ENCODE measurements at regions not wholly inside any gene's neighbourhood (a gene's known extent, or its start where the extent isn't known, plus 50 kb on each side); places are given as distances from the start of the nearest gene placed in this dataset.
"Not testable (repeated sequence)": the region's sequence is repeated elsewhere in the genome, so short reads cannot be mapped to it uniquely, and the experiment has no call there.

DNA sequence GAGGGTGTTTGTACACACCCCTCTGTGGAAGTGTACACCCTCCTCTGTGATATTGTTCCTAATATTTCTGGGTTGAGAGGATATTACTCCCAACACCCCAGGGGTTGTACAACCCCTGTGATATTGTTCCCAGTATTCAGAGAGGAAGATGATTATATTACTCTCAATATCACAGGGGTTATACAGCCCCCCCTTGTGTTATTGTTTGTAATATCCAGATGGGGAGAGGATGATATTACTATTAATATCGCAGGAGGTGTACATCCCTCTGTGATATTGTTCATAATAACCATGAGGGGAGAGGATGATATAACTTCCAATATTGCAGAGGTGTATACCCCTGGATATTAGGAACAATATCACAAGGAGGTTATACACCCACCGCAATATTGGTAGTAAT, 566.1 kb upstream of the MIS18BP1 start:
- no peak for DNase-seq

DNA sequence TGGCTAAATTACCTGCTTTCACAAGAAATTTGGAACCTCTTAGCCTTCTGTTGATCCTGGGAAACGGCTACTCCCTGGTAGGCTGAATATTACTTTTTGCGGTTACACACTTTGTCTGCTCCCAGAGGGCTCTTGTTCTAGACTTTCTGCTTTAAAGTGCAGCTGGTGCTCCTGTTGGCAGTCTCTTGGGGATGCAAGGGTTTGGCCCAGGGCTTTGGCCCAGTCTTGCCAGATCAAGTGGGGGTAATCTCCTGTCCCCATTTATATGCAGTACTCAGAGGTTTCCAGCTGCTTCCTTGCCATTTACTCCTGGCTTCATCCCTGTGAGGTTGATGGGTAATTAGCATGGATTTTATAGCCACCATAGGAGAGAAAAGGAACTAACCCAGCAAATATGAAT, 558.2 kb upstream of the MIS18BP1 start:
- DNase-seq, result no peak

DNA sequence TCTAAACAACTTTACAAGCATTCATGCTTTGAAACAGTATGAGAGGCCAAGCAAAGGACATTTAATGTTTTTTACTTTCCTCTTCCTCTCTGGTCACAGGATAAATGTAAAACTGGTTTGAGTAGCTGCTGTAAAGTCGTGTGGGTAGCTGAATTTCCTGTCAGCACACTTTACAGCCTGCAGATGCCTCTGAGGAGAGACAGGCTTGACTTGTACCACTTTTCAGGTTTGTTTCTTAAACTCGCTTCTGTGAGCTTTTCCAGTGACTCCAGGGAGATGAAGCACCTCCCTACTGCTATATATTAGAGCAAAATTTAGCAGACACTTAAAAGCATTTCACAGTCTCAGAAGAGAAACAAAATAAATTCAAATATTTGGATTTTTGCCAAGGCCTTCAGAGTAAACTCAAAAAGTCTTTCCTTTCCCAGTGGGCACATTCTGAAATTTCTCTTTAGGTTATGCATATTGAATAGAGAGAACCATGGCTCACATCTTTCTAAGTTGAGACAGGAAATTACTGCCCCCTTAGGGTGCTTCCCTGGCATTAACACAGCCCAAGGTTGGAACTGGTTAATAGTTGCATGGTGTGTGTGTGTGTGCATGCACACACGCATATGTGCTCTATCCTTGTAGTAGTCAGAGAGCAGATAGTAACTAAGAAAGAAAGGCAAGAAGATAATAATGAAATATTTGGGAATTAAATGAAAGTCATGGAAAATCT, 557.3 kb upstream of the MIS18BP1 start:
- DNase-seq, result no peak

DNA sequence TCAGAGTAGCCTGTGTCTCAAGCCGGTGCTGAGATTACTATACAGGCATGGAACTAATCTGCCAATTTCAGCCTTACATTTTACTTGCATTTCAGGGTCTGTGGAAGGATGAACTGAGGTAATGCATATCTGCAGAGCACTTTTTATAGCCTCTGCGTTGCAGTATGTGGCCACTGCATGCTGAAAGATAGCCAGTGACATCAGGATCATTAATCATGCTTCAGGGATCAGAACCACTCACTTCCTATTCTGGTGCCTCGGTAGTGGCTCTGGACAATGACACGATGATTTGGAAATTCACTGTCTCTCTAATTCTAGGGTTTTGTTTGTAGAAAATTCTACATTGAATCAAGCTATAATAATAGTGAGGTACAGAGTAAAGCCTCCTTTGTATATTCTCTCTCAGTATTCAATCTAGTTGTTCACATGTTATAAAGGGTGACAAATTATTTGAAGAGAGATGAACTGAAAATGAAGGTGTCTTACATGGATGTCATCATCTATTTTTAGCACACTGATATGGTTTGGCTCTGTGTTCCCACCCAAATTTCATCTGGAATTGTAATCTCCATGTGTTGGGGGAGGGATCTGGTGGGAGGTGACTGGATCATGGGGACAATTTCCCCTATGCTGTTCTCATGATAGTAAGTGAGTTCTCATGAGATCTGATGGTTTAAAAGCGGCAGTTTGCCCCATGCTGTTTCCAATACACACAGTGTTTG, 554.3 kb upstream of the MIS18BP1 start:
- no peak for DNase-seq

DNA sequence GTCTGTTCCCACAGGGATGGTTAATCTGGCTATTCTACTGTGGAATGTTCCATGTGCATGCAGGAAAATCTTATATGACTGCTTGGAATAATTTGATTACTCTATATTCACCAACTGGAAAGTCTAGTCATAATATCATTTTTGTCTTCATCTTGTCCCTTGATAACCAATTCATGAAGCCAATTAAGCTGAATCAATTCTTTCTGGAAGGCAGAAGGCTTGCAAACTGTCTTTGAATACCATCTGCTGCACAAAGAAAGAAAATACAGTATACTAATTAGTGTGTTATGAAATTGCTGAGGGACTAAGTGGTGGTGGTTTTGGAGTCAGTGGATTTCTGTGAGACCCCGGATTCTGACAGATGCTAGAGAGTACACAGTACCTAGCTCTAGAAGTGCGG, 546.5 kb upstream of the MIS18BP1 start:
- DNase-seq, result no peak

DNA sequence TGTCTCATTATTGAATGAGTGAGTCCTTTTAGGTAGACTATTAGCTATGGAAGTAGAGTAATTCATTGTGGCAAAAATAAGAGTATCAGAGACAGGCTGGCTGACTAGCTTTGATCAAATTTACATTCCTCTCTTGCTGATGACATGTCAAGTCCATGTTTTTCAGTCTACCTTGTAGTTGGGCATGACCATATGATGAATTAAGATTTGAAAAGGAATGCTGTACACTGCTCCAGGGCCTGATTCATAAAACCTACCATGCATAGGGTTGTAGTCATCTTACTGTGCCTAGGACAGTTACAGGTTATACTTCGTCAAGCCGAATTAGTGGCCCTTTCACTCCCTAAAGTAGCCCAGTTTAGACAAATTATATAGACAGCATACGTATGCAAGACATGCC, 545.7 kb upstream of the MIS18BP1 start:
- DNase-seq, result no peak

DNA sequence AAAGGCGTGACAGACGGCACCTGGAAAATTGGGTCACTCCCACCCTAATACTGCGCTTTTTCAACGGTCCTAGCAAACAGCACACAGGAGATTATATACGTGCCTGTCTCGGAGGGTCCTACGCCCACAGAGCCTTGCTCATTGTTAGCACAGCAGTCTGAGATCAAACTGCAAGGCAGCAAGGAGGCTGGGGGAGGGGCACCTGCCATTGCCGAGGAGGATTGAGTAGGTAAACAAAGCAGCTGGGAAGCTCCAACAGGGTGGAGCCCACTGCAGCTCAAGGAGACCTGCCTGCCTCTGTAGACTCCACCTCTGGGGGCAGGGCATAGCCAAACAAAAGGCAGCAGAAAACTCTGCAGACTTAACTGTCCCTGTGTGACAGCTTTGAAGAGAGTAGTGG, 543.0 kb upstream of the MIS18BP1 start:
- not testable (repeated sequence) for DNase-seq

DNA sequence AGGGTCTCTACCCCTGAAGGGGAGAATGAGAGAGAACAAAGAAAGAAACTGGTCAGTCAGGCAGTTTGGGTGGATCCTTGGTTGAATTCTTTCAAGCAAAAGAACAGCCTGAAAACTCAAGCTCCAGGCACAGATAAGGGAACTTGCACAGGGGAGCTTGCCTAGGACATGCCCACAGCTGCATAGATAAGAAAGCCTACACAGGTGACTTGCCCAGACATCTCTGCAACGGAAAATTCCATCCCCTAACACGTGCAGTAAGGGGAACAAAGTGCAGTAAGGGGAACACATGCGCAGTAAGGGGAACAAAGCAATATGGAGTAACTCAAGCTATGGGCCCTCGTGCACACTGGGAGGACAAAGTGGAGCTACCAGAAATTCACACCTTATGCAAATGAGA, 540.1 kb upstream of the MIS18BP1 start:
- DNase-seq, result no peak

DNA sequence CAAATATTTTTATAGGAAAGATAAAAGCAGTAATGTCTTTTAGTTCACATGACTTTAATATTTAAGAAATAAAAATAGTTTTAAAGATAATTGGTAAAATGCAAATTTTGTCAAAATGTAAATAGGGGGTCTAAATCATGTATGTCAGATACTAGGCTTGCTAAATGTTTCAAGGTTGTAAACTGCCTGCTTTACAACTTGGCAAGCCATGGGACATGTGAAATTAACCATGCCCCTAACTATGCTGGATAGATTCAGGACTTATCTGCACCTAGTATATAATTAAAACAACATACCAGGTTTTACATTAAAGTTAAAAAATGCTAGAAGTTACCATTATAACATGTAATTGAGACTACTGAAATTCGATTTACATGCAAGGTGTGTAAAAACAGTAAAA, 537.3 kb upstream of the MIS18BP1 start:
- DNase-seq, result no peak

DNA sequence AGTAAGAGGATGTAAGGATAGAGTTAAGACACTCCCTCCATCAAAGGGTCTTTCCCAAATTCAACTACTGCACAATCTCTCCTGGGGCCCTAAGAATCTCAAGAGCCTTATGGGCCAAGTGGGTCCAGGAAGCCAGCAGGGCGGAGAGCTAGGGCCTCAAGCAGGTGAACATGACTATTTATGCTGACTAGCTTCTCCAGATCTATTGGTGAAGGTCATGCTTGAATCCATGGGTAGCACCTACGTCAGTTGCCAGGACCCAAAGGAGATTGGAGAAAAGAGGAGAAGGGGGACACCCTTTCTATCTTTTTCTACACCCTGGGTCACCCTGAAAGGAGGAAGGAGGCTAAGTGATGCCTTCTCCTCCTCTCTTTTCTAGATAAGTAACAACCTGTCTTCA, 534.2 kb upstream of the MIS18BP1 start:
- no peak for DNase-seq

DNA sequence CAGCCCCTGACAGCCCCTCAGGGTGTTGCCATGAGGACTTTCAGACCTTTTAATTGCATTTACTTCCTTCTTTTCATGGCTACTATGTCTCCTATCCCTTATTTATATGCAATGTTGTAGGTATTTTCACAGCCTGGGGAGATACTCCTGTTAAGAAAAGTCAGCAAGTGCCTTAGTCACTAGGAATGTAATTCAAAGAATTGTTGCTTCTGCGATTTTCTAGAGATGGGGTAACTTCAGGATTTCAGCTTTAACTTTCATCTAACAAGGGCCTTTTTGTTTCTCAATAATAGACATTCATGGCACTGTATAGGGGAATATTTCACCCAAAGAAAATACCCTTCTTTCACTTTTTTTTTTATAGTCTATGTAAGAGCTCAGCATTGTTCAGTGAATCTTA, 533.3 kb upstream of the MIS18BP1 start:
- DNase-seq, result no peak

DNA sequence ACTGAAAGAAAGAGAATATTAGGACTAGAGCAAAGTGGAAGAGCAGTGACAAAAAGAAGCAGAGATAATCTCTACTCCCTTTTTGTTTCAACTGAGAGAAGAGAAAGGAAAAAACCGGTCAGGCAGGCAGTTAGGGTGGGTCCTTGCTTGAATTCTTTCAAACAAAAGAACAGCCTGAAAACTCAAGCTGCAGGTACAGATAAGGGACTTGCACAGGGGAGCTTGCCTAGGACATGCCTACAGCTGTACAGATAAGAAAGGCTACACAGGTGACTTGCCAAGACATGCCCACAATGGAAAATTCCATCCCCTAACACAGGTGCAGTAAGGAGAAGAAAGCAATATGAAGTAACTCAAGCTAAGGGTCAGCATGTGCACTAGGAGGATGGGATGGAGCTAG, 532.2 kb upstream of the MIS18BP1 start:
- no peak for DNase-seq

DNA sequence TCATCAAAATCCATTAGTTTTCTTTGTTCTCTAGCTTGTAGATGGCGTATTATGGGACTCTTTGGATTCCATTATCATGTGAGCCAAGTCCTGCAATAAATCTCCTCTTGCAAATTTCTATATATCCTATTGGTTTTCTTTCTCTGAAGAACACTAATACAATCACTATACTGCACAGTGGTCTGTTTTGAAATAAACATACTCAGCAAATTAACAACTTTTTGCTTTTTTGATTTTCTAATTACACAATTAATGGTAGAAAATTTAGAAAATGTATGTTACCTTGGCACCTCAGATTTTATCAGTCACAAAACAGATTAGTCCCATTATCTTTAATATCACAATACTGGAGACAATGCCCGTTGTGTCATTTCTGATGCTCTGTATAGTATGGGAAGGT, 513.2 kb upstream of the MIS18BP1 start:
- DNase-seq, result no peak

DNA sequence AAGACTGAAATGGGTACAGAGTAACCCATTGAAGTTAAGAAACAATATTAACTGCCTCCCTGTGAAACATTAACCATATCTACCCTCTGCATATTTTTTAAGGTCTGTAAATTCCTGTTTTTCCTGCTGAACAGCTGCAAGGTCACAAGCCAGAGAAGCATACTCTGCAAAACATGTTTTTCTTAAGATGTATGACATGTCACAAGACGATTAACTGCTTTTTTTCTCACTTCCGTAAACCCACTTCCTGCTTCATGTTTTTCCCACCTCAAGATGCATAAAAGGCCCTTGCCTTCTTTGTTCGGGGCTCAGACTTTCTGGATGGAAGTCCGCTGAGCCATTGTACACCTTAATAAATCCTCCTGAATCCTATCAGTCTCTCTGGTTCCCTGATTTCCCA, 504.7 kb upstream of the MIS18BP1 start:
- DNase-seq, result no peak

DNA sequence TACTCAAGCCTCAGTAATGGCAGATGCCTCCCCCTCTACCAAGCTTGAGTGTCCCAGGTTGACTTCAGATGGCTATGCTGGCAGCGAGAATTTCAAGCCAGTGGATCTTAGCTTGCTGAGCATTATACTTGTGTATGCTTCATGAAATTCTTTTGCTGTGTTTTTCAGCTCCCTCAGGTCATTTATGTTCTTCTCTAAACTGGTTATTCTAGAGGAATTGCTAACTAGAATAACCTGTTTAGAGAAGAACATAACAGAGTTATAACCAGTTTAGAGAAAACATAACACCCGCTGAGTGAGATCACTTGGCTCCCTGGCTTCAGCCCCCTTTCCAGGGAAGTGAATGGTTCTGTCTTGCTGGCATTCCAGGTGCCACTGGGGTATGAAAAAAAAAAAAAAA, 503.4 kb upstream of the MIS18BP1 start:
- DNase-seq, result not testable (repeated sequence)

DNA sequence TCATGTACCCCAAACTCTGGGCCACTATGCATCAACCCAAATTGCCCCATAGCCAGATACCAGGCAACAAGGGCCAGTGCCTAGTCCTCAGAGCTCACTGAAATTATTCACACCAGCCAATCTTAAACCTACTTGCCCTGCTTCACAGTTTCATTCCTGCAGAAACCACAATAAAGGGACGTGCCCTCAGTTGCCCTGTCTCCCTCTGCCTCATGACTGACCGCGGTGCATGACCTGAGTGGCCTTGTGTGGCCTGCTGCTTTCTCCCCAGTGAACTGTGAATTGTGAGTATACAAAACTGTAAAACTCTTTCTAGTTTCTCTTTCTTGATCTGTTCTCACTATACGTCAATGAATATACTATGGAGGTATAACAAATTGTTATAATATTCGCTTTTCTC, 490.9 kb upstream of the MIS18BP1 start:
- no peak for DNase-seq

DNA sequence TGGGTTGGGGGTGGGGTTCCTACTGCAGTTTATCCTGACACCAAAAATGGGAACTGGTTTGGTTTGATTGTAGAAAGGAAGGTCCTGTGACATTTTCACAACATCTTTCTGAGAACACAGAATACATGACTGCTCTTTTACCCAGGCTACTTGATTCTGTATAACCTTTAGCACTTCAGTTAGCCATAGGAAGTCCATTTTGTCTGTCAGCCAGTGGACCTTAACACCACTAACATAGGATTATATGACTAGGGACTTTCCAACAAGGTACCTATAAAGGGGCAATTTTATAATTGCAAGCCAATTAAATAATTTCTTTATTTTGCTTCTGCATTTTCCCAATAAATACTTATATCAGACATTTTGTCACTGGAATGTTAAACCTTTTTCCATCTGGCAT, 489.2 kb upstream of the MIS18BP1 start:
- DNase-seq, result no peak

DNA sequence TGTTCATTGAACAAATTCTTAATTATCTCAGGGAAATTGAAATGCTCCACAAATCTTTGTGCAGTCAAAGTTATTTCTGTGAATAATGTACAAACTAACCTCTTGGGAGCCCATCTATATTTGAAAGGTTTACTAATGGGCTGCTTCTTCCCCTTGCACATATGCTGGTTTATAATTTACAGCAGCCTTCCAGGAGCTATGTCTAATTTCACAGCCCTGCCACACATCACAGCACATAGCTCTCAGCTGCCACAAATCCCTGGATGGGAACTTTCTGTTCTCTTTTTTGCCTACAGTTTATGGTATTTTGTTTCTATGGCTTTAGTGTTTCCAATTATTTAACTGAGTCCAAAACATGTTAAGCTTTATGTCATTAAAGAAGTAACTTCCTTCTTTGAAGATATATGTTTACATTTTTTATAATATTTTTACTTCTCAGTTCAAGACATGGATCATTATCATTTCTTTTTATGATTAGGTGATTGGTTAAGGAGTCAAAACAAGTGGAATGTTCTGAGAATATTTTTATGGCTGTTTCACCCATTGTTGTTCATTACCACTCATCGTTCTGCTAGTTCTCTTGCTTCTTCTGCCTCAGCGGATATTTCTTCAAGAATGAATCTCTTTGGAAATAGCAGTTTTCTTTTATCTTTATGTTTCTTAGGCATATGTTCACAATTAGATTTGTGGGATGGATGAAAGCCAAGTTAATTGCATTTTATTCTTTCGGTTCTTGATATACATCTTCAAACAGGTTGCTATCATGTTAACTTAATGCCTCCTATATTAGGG, 475.6 kb upstream of the MIS18BP1 start:
- DNase-seq, result no peak

DNA sequence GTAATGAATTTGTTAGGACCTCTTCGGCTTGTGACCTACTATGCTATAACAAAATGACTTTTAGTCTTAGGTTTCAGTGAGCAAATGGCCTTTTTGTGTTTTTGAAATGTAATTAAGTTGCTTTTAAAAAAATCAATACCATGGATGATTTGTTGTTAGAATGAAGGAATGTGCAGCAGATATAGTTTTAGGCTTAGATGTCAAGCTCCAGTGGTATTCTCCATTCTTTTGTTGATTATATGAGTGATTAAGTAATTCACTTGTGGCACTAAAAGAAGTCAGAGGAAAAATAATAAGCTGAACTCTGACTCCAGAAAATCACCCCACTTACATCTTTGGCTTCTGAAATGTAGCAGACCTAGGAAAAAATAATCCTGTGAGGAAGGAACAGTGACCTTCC, 474.1 kb upstream of the MIS18BP1 start:
- no peak for DNase-seq

DNA sequence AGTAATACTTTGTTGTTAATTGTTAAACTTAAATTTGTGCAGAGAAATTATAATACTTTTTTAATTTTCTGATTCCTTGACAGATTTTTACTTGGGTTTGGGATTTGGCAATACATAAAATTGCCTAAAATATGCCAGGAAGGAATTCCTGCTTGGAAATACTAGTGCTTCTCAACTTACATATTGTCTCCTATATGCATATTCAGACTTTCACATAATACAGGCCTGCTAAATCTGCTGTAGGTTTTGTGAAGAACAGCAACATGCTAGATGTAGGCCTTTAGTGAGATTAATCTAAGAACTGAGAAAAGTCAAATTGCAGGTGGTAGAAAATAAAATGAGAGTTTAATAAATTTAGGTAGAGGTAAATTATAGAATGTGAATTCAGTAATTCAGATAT, 468.5 kb upstream of the MIS18BP1 start:
- no peak for DNase-seq

DNA sequence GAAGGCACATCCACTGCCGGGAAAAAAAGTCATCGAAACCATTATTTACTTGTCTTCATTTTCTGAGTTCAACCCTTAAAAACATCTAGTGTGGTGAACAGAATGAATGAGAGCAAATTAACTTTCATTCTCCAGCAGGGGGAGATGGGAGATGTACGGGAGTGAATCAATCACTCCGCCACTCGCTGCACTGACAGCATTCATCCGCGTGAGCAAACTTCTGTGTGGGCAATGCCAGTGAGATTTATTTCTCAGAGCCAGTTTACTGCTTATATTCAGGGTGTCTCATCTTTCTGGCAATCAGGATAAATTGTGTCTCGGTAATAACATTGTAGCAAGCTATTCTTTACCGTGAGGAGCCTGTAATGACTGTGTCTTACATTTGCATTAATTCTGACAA, 463.6 kb upstream of the MIS18BP1 start:
- peak; percentile 4 for DNase-seq

DNA sequence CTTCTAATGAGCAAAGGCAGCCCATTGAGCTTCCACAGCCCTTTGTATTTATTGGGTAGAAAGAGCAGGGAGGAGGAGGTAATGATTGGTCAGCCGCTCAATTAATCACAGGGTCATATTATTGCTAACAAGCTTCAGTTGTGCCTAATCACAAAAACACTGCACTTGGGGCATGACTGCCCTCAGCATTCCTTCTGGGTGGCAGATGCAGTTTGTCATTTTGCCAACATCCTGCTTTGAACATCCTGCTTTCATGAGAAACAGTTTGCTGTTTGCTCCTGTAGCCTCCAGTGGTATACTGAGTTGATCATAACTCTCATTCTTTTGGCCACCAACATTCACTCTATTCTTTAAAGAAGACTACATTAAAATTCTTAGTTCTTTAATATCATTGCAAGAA, 462.9 kb upstream of the MIS18BP1 start:
- DNase-seq, result no peak

DNA sequence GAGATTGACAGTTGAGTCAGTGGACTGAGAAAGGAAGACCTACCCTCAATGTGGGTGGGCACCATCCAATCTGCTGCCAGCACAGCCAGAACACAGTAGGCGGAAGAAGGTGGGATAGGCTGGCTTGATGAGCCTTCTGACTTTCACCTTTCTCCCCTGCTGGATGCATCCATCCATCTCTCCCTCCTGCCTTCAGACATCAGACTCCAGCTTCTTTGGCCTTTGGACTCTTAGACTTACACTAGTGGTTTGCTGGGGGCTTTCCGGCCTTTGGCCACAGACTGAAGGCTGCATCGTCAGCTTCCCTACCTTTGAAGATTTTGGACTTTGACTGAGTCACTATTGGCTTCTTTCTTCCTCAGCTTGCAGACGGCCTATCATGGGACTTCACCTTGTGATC, 456.5 kb upstream of the MIS18BP1 start:
- no peak for DNase-seq

DNA sequence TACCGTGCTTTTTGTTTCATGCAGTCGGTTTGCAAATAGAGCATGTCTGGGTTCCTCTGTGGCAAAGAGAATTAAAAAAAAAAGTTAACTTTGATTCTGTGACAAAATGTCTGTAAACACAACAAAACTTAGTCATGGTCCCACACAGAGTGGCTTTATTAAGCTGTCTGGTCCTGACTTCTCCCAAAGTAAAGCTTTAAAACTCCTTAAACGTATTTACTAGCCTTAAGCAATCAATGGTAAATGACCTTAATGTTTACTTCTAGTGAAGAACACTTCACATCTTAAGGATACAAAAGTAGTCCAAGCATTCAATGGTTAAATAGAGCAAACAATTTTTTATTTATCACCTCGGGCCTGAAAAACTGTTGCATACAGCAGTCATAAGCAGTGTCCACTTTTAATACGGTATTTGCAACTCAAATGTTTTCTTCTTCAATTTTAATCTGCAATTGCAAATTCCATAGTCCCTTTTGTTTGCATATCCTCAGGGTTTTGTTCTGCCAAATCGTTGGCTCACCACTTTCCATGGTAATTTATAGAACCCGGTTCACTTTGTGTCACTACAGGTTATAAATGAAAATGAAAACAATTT, 453.0 kb upstream of the MIS18BP1 start:
- no peak for DNase-seq

Measured in NCI-H2171 (cell line).